ENCODE measurements at regions not wholly inside any gene's neighbourhood (a gene's known extent, or its start where the extent isn't known, plus 50 kb on each side); places are given as distances from the start of the nearest gene placed in this dataset.

GRCh38 chr13:59472134-59472533 lies 691.6 kb downstream of the DIAPH3 start (continued):
- TF ChIP-seq FOXA2 (IDR thresholded peaks at IDR 0.05) (no peak), JUND (IDR thresholded peaks at IDR 0.05) (no peak), ZBTB33 (IDR thresholded peaks at IDR 0.05) (no peak), SP1 (IDR thresholded peaks at IDR 0.05) (no peak)

DNA sequence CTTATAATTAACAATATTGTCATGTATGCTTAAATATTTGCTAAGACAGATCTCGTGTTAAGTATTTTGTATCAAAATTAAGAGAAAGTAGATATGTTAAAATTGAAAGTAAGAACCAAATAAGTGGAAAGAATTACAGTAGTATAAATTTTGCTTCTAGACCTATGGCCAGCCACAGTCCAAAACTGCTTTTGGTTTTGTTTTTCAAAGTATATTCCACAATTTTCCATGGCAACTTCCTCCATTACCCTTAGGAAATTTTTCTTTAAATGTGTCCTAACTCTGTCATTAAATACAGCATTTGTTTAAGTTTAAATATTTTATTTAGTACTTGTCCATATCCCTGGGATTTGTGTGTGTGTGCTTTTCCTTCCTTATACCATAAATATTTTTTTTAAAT lies 689.0 kb downstream of the DIAPH3 start:
- Histone ChIP-seq H3K4me1 (ENCODE audit: control insufficient read depth in 4 of 4, insufficient read depth in 4 of 4, low read length in 3 of 4) (no peaks in the 10 kb centered on the region), H3K27me3 (ENCODE audit: control insufficient read depth in 4 of 4, insufficient read depth in 4 of 4, low read length in 3 of 4) (no peaks in the 10 kb centered on the region), H3K9me3 (ENCODE audit: control insufficient read depth in 4 of 4, low read length in 3 of 4) (no peaks in the 10 kb centered on the region), H3K27ac (ENCODE audit: low read depth in 1 of 2, low read length in 2 of 2) (no peak overlapping the region), H3K9ac (ENCODE audit: low read depth in 1 of 2, low read length in 2 of 2) (no peak overlapping the region), H3K36me3 (ENCODE audit: control insufficient read depth in 4 of 4, insufficient read depth in 3 of 4, low read depth in 1 of 4, low read length in 3 of 4) (no peaks in the 10 kb centered on the region), H3K4me3 (ENCODE audit: low read depth in 1 of 3, low read length in 3 of 3) (no peak overlapping the region)
- TF ChIP-seq NR2F2 (IDR thresholded peaks at IDR 0.05): no peak
- TF ChIP-seq, protein P1, sequence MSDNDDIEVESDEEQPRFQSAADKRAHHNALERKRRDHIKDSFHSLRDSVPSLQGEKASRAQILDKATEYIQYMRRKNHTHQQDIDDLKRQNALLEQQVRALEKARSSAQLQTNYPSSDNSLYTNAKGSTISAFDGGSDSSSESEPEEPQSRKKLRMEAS (IDR thresholded peaks at IDR 0.05): no peak
- WGBS: 54% methylated on average over 1 of the region's 1 CpG
- DNase-seq (ENCODE audit: low spot score): no peak

GRCh38 chr13:59475911-59476310 lies 687.8 kb downstream of the DIAPH3 start:
- Histone ChIP-seq H3K4me1 (ENCODE audit: control insufficient read depth in 4 of 4, insufficient read depth in 4 of 4, low read length in 3 of 4) (no peaks in the 10 kb centered on the region), H3K27me3 (ENCODE audit: control insufficient read depth in 4 of 4, insufficient read depth in 4 of 4, low read length in 3 of 4) (no peaks in the 10 kb centered on the region), H3K9me3 (ENCODE audit: control insufficient read depth in 4 of 4, low read length in 3 of 4) (no peaks in the 10 kb centered on the region), H3K9ac (ENCODE audit: low read depth in 1 of 2, low read length in 2 of 2) (no peak overlapping the region), H3K36me3 (ENCODE audit: control insufficient read depth in 4 of 4, insufficient read depth in 3 of 4, low read depth in 1 of 4, low read length in 3 of 4) (no peaks in the 10 kb centered on the region), H3K4me3 (ENCODE audit: low read depth in 1 of 3, low read length in 3 of 3) (no peak overlapping the region), H3K27ac (ENCODE audit: low read depth in 1 of 2, low read length in 2 of 2) (no peak overlapping the region)
- WGBS: 78% methylated on average over 2 of the region's 2 CpGs
- no peak for TF ChIP-seq HNF4A (conservative IDR thresholded peaks at IDR 0.05)
- TF ChIP-seq FOXA1 (IDR thresholded peaks at IDR 0.05): no peak
- no peak for TF ChIP-seq ZBTB33 (IDR thresholded peaks at IDR 0.05)
- no peak for TF ChIP-seq TAF1 (conservative IDR thresholded peaks at IDR 0.05)
- TF ChIP-seq, protein P2, sequence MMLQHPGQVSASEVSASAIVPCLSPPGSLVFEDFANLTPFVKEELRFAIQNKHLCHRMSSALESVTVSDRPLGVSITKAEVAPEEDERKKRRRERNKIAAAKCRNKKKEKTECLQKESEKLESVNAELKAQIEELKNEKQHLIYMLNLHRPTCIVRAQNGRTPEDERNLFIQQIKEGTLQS (IDR thresholded peaks at IDR 0.05): no peak
- no peak for TF ChIP-seq GABPA (IDR thresholded peaks at IDR 0.05 in 1 of 2, conservative IDR thresholded peaks at IDR 0.05 in 1 of 2)
- no peak for TF ChIP-seq EGR1 (IDR thresholded peaks at IDR 0.05; ENCODE audit: low read depth in 2 of 2)
- DNase-seq (ENCODE audit: low spot score): no peak

- Histone ChIP-seq H3K4me3 (ENCODE audit: low read depth in 1 of 3, low read length in 3 of 3) (no peak overlapping the region), H3K9me3 (ENCODE audit: control insufficient read depth in 4 of 4, low read length in 3 of 4) (no peaks in the 10 kb centered on the region), H3K9ac (ENCODE audit: low read depth in 1 of 2, low read length in 2 of 2) (no peak overlapping the region), H3K27ac (ENCODE audit: low read depth in 1 of 2, low read length in 2 of 2) (no peak overlapping the region), H3K36me3 (ENCODE audit: control insufficient read depth in 4 of 4, insufficient read depth in 3 of 4, low read depth in 1 of 4, low read length in 3 of 4) (no peaks in the 10 kb centered on the region), H3K4me1 (ENCODE audit: control insufficient read depth in 4 of 4, insufficient read depth in 4 of 4, low read length in 3 of 4) (no peaks in the 10 kb centered on the region), H3K27me3 (ENCODE audit: control insufficient read depth in 4 of 4, insufficient read depth in 4 of 4, low read length in 3 of 4) (no peaks in the 10 kb centered on the region)
- WGBS: 53% methylated on average over 2 of the region's 2 CpGs
- DNase-seq (ENCODE audit: low spot score): no peak
- TF ChIP-seq GABPA (IDR thresholded peaks at IDR 0.05 in 1 of 2, conservative IDR thresholded peaks at IDR 0.05 in 1 of 2): no peak
- no peak for TF ChIP-seq RAD21 (IDR thresholded peaks at IDR 0.05)
- no peak for TF ChIP-seq TAF1 (conservative IDR thresholded peaks at IDR 0.05)
- TF ChIP-seq FOXA1 (IDR thresholded peaks at IDR 0.05): no peak
- TF ChIP-seq CTCF (IDR thresholded peaks at IDR 0.05; ENCODE audit: low read depth, low read length, missing input control): no peak
- no peak for TF ChIP-seq REST (IDR thresholded peaks at IDR 0.05)
- no peak for TF ChIP-seq SP1 (IDR thresholded peaks at IDR 0.05)
- no peak for TF ChIP-seq HNF4G (IDR thresholded peaks at IDR 0.05)
- TF ChIP-seq, protein P2 (IDR thresholded peaks at IDR 0.05): no peak
- TF ChIP-seq YY1 (IDR thresholded peaks at IDR 0.05): no peak
These were observed 687.4 kb downstream of the DIAPH3 start for GRCh38 chr13:59476366-59476765.
